RWPE1 (cell line): ENCODE measurements at regions not wholly inside any gene's neighbourhood (a gene's known extent, or its start where the extent isn't known, plus 50 kb on each side); places are given as distances from the start of the nearest gene placed in this dataset.
"Not testable (repeated sequence)": the region's sequence is repeated elsewhere in the genome, so short reads cannot be mapped to it uniquely, and the experiment has no call there.

Experiments used
- CTCF ChIA-PET: fragments of 350-600 bp; sonication (Branson Sonifier 250); formaldehyde crosslinking; extraction: SDS; loops from one replicate; lab custom pipeline; 2021; lab: Yijun Ruan, JAX
- POLR2A ChIA-PET: fragments of 400-600 bp; formaldehyde crosslinking; extraction: SDS; loops from one replicate; lab custom pipeline; 2020; ENCODE audit warnings: antibody characterized with exemption; ENCODE audit not compliant: low non-redundant PET; lab: Yijun Ruan, JAX
- DNase-seq: peaks from one replicate; pipeline ENCODE4 v3.0.0; 2012; ENCODE audit warnings: low spot score
- H3K27ac ChIP-seq: fragments of 450-650 bp; 2 replicates; pipeline ENCODE4 v1.5.1; 2017
- CTCF ChIP-seq: fragments of 450-650 bp; conservative IDR thresholded peaks from 2 replicates; pipeline ENCODE4 v1.5.1; 2017; ENCODE audit warnings: low read depth, mild to moderate bottlenecking

- no peak for DNase-seq
- ChIA-PET POLR2A (no interaction called here), CTCF (no interaction called here)
- TF ChIP-seq CTCF = no peak
- no peak overlapping the region for H3K27ac ChIP-seq
Measured at GRCh38 chr17:21493993-21494392, 117.8 kb downstream of the KCNJ12 start.

- no peak for DNase-seq
- POLR2A ChIA-PET = no interaction called here
- CTCF ChIA-PET = no interaction called here
- no peak overlapping the region for H3K27ac ChIP-seq
- no peak for TF ChIP-seq CTCF
Measured at GRCh38 chr17:21495281-21495680, 119.1 kb downstream of the KCNJ12 start.

- TF ChIP-seq CTCF = no peak
- ChIA-PET CTCF (interaction anchor here (0.5 kb wide), 1 partner anchor 555 kb away, joined by 3 read pairs; no protein-coding TSS in a partner anchor), POLR2A (no interaction called here)
- H3K27ac ChIP-seq = no peak overlapping the region
- no peak for DNase-seq
Measured at GRCh38 chr17:21500064-21500463, 123.9 kb downstream of the KCNJ12 start.

- POLR2A ChIA-PET, CTCF ChIA-PET: not testable (repeated sequence)
Measured at GRCh38 chr17:21501927-21502700, 126.0 kb downstream of the KCNJ12 start.

GRCh38 chr17:21505819-21506815 is 130.0 kb downstream of the KCNJ12 start:
- DNase-seq = no peak
- TF ChIP-seq CTCF = no peak
- ChIA-PET CTCF (no interaction called here), POLR2A (no interaction called here)
- no peak overlapping the region for H3K27ac ChIP-seq

More at GRCh38 chr17:21501927-21502700, 126.0 kb downstream of the KCNJ12 start:
- DNase-seq, H3K27ac ChIP-seq: not testable (repeated sequence)

GRCh38 chr17:21507806-21508205 is 131.6 kb downstream of the KCNJ12 start:
- CTCF ChIA-PET, DNase-seq, H3K27ac ChIP-seq, POLR2A ChIA-PET: not testable (repeated sequence)

- CTCF ChIA-PET = no interaction called here
- POLR2A ChIA-PET = no interaction called here
- no peak for TF ChIP-seq CTCF
Measured at GRCh38 chr17:21508211-21508610, 132.1 kb downstream of the KCNJ12 start.

GRCh38 chr17:21509356-21509755 is 133.2 kb downstream of the KCNJ12 start:
- DNase-seq, H3K27ac ChIP-seq, POLR2A ChIA-PET, CTCF ChIA-PET: not testable (repeated sequence)

More at GRCh38 chr17:21508211-21508610, 132.1 kb downstream of the KCNJ12 start:
- DNase-seq = no peak
- no peak overlapping the region for H3K27ac ChIP-seq
